NT2/D1 (cell line): ENCODE measurements at regions not wholly inside any gene's neighbourhood (a gene's known extent, or its start where the extent isn't known, plus 50 kb on each side); places are given as distances from the start of the nearest gene placed in this dataset.

Source experiments
- DNase-seq: peaks from one replicate; pipeline ENCODE4 v3.0.0-alpha.2; 2011; ENCODE audit warnings: low read depth, low spot score
- H3K27me3 ChIP-seq: 2 replicates; pipeline ENCODE4 v1.6.0; 2011; ENCODE audit warnings: mild to moderate bottlenecking; ENCODE audit not compliant: insufficient read length, insufficient read depth
- H3K36me3 ChIP-seq: 2 replicates; pipeline ENCODE4 v1.6.1; 2011; ENCODE audit warnings: mild to moderate bottlenecking, low read length, mixed read lengths; ENCODE audit not compliant: insufficient read depth, insufficient read length
- H3K4me1 ChIP-seq: 2 replicates; pipeline ENCODE4 v1.5.1; 2011; ENCODE audit not compliant: insufficient read depth, insufficient read length
- H3K4me3 ChIP-seq: 2 replicates; pipeline ENCODE4 v1.5.1; 2011; ENCODE audit warnings: low read depth; ENCODE audit not compliant: insufficient read length
- H3K9ac ChIP-seq: 2 replicates; pipeline ENCODE4 v1.6.0; 2011; ENCODE audit warnings: low read depth; ENCODE audit not compliant: insufficient read length
- H3K9me3 ChIP-seq: 2 replicates; pipeline ENCODE4 v1.5.1; 2011; ENCODE audit warnings: mild to moderate bottlenecking, low read length; ENCODE audit not compliant: insufficient read depth
- SUZ12 ChIP-seq: IDR thresholded peaks from 2 replicates; pipeline ENCODE4 v1.6.1; 2011; ENCODE audit not compliant: insufficient read length, insufficient read depth; ENCODE audit errors: extremely low read depth
- YY1 ChIP-seq: IDR thresholded peaks from 2 replicates; pipeline ENCODE4 v1.6.1; 2011; ENCODE audit not compliant: insufficient read length, insufficient read depth
- ZNF274 ChIP-seq: IDR thresholded peaks from 2 replicates; pipeline ENCODE4 v1.6.1; 2011; ENCODE audit warnings: mild to moderate bottlenecking, low read depth, low read length

- Histone ChIP-seq H3K9ac (no peak overlapping the region), H3K4me1 (no peaks in the 10 kb centered on the region), H3K27me3 (no peaks in the 10 kb centered on the region), H3K4me3 (no peak overlapping the region), H3K9me3 (0 out of 2 replicates have a peak, but pooled peaks cover 3% of the 10 kb centered on the region), H3K36me3 (no peaks in the 10 kb centered on the region)
- no peak for TF ChIP-seq YY1
- no peak for TF ChIP-seq ZNF274
- no peak for TF ChIP-seq SUZ12
- no peak for DNase-seq
Measured at GRCh38 chr21:35344582-35344981, 295.5 kb upstream of the RUNX1 start.

GRCh38 chr21:35343046-35343819 lies 294.1 kb upstream of the RUNX1 start:
- DNase-seq: no peak
- TF ChIP-seq SUZ12 (no peak), ZNF274 (no peak), YY1 (no peak)

GRCh38 chr21:35342440-35342839 lies 293.3 kb upstream of the RUNX1 start:
- Histone ChIP-seq H3K4me3 (no peak overlapping the region), H3K27me3 (no peaks in the 10 kb centered on the region), H3K9me3 (0 out of 2 replicates have a peak, but pooled peaks cover 3% of the 10 kb centered on the region), H3K4me1 (no peaks in the 10 kb centered on the region), H3K9ac (no peak overlapping the region), H3K36me3 (no peaks in the 10 kb centered on the region)
- DNase-seq: no peak
- TF ChIP-seq SUZ12 (no peak), ZNF274 (no peak), YY1 (no peak)

More at GRCh38 chr21:35343046-35343819, 294.1 kb upstream of the RUNX1 start:
- Histone ChIP-seq H3K27me3 (no peaks in the 10 kb centered on the region), H3K9me3 (0 out of 2 replicates have a peak, but pooled peaks cover 3% of the 10 kb centered on the region), H3K4me3 (no peak overlapping the region), H3K9ac (no peak overlapping the region), H3K36me3 (no peaks in the 10 kb centered on the region), H3K4me1 (no peaks in the 10 kb centered on the region)

GRCh38 chr21:35340273-35340672 lies 291.2 kb upstream of the RUNX1 start:
- TF ChIP-seq ZNF274 (no peak), YY1 (no peak), SUZ12 (no peak)
- H3K9me3 ChIP-seq: 0 out of 2 replicates have a peak, but pooled peaks cover 3% of the 10 kb centered on the region
- no peak for DNase-seq
- H3K4me1 ChIP-seq: no peaks in the 10 kb centered on the region
- H3K4me3 ChIP-seq: no peak overlapping the region
- H3K36me3 ChIP-seq: no peaks in the 10 kb centered on the region
- no peak overlapping the region for H3K9ac ChIP-seq
- H3K27me3 ChIP-seq: no peaks in the 10 kb centered on the region

- H3K4me1 ChIP-seq: no peaks in the 10 kb centered on the region
- no peak overlapping the region for H3K9ac ChIP-seq
- TF ChIP-seq ZNF274 (no peak), SUZ12 (no peak), YY1 (no peak)
- no peak overlapping the region for H3K4me3 ChIP-seq
- H3K27me3 ChIP-seq: no peaks in the 10 kb centered on the region
- no peaks in the 10 kb centered on the region for H3K36me3 ChIP-seq
- no peak for DNase-seq
- H3K9me3 ChIP-seq: no peaks in the 10 kb centered on the region
Measured at GRCh38 chr21:35338881-35339632, 290.0 kb upstream of the RUNX1 start.

GRCh38 chr21:35338281-35338680 lies 289.2 kb upstream of the RUNX1 start:
- Histone ChIP-seq H3K4me1 (no peaks in the 10 kb centered on the region), H3K9ac (no peak overlapping the region), H3K36me3 (no peaks in the 10 kb centered on the region), H3K4me3 (no peak overlapping the region), H3K27me3 (no peaks in the 10 kb centered on the region), H3K9me3 (no peaks in the 10 kb centered on the region)
- no peak for TF ChIP-seq ZNF274
- TF ChIP-seq YY1: no peak
- DNase-seq: no peak

- TF ChIP-seq YY1 (no peak), ZNF274 (no peak), SUZ12 (no peak)
- Histone ChIP-seq H3K4me1 (no peaks in the 10 kb centered on the region), H3K9ac (no peak overlapping the region), H3K4me3 (no peak overlapping the region), H3K36me3 (no peaks in the 10 kb centered on the region), H3K27me3 (no peaks in the 10 kb centered on the region), H3K9me3 (no peaks in the 10 kb centered on the region)
- DNase-seq: no peak
Measured at GRCh38 chr21:35337573-35337972, 288.5 kb upstream of the RUNX1 start.
